ENCODE measurements at regions not wholly inside any gene's neighbourhood (a gene's known extent, or its start where the extent isn't known, plus 50 kb on each side); places are given as distances from the start of the nearest gene placed in this dataset.

GRCh38 chrY:7273587-7274203 is 362.1 kb upstream of the AMELY start (continued):
- TF ChIP-seq YY1 (IDR thresholded peaks at IDR 0.05; ENCODE audit: low read depth, low read length), result no peak

Data from H1 (cell line).